ENCODE measurements at regions not wholly inside any gene's neighbourhood (a gene's known extent, or its start where the extent isn't known, plus 50 kb on each side); places are given as distances from the start of the nearest gene placed in this dataset.

- no peak for TF ChIP-seq CTCF (IDR thresholded peaks at IDR 0.05; ENCODE audit: low read length)
- TF ChIP-seq EZH2phosphoT487 (IDR thresholded peaks at IDR 0.05; ENCODE audit: low read length): no peak
- no peak for TF ChIP-seq EZH2 (optimal IDR thresholded peaks at IDR 0.05; ENCODE audit: low read depth, low read length)
Observed at GRCh38 chr6:156416391-156416790, 360.8 kb upstream of the ARID1B start.
